GM23248 (cell line): ENCODE measurements at regions not wholly inside any gene's neighbourhood (a gene's known extent, or its start where the extent isn't known, plus 50 kb on each side); places are given as distances from the start of the nearest gene placed in this dataset.

Experiments used
- DNase-seq: peaks from one replicate; pipeline ENCODE4 v3.0.0-alpha.2; 2015
- H2AFZ ChIP-seq: fragments of 200-600 bp; sonication (generic); 2 replicates; pipeline ENCODE4 v1.6.1; 2016; ENCODE audit warnings: antibody characterized with exemption
- H3F3A ChIP-seq: fragments of 200-600 bp; sonication (generic); 2 replicates; pipeline ENCODE4 v1.6.1; 2016; ENCODE audit warnings: mild to moderate bottlenecking, antibody characterized with exemption, mixed run types; ENCODE audit not compliant: insufficient read depth
- H3K27ac ChIP-seq: fragments of 200-600 bp; sonication (generic); 2 replicates; pipeline ENCODE4 v1.5.1; 2016; ENCODE audit warnings: mild to moderate bottlenecking
- H3K27me3 ChIP-seq: fragments of 200-600 bp; sonication (generic); replicated peaks from 2 replicates; pipeline ENCODE4 v1.6.1; 2016; ENCODE audit warnings: mild to moderate bottlenecking; ENCODE audit not compliant: insufficient read depth
- H3K36me3 ChIP-seq: fragments of 200-600 bp; sonication (generic); 2 replicates; pipeline ENCODE4 v1.6.1; 2016; ENCODE audit warnings: low read depth, mild to moderate bottlenecking
- H3K4me1 ChIP-seq: fragments of 200-600 bp; sonication (generic); 2 replicates; pipeline ENCODE4 v1.6.1; 2016; ENCODE audit warnings: mild to moderate bottlenecking; ENCODE audit not compliant: insufficient read depth
- H3K4me2 ChIP-seq: fragments of 200-600 bp; sonication (generic); one replicate; pipeline ENCODE4 v1.6.1; 2016; ENCODE audit warnings: mild to moderate bottlenecking; ENCODE audit not compliant: unreplicated experiment
- H3K4me3 ChIP-seq: fragments of 200-600 bp; sonication (generic); 2 replicates; pipeline ENCODE4 v1.5.1; 2016; ENCODE audit warnings: mild to moderate bottlenecking
- H3K79me2 ChIP-seq: fragments of 200-600 bp; sonication (generic); 2 replicates; pipeline ENCODE4 v1.6.1; 2016; ENCODE audit warnings: mild to moderate bottlenecking; ENCODE audit not compliant: insufficient read depth
- H3K9ac ChIP-seq: fragments of 200-600 bp; sonication (generic); 2 replicates; pipeline ENCODE4 v1.6.1; 2016; ENCODE audit warnings: mild to moderate bottlenecking
- H3K9me2 ChIP-seq: fragments of 200-600 bp; sonication (generic); 2 replicates; pipeline ENCODE4 v1.6.1; 2016; ENCODE audit warnings: mixed run types, mild to moderate bottlenecking, moderate library complexity; ENCODE audit not compliant: insufficient read depth
- H3K9me3 ChIP-seq: fragments of 200-600 bp; sonication (generic); one replicate; pipeline ENCODE4 v1.6.1; 2017; ENCODE audit warnings: low read depth
- H4K20me1 ChIP-seq: fragments of 200-600 bp; sonication (generic); 2 replicates; pipeline ENCODE4 v1.6.0; 2016; ENCODE audit not compliant: insufficient read depth
- EZH2 ChIP-seq: fragments of 200-600 bp; sonication (generic); IDR thresholded peaks from 2 replicates; pipeline ENCODE4 v1.6.1; 2018; ENCODE audit warnings: antibody characterized with exemption, mild to moderate bottlenecking; ENCODE audit not compliant: insufficient read depth, poor library complexity, severe bottlenecking
- EZH2phosphoT487 ChIP-seq: fragments of 200-600 bp; sonication (generic); IDR thresholded peaks from 2 replicates; pipeline ENCODE4 v1.6.1; 2018; ENCODE audit warnings: antibody characterized with exemption, moderate library complexity, mild to moderate bottlenecking, low read depth; ENCODE audit not compliant: insufficient read depth
- WGBS, 2 experiments: methylation state at CpG; one replicate each; pipeline ENCODE4 v1.1.6; 2015 to 2017; ENCODE audit warnings: low lambda C conversion rate in 2 of 2, low coverage in 1 of 2; ENCODE audit errors: missing lambda C conversion rate in 2 of 2; 5-methylcytosine and 5-hydroxymethylcytosine counted together
- in situ Hi-C: fragments of 300-500 bp; cut with MboI; formaldehyde crosslinking; loops from 2 replicates; pipeline ENCODE4 v1.15.0; 2020

- Histone ChIP-seq H3K36me3 (no peaks in the 10 kb centered on the region), H3K27me3 (no peaks in the 10 kb centered on the region), H3F3A (no peaks in the 10 kb centered on the region), H3K9me3 (no peaks in the 10 kb centered on the region), H3K27ac (no peak overlapping the region), H3K9ac (no peak overlapping the region), H3K9me2 (no peaks in the 10 kb centered on the region), H2AFZ (no peak overlapping the region), H3K4me1 (no peaks in the 10 kb centered on the region), H3K4me2 (no peak overlapping the region), H3K4me3 (no peak overlapping the region), H3K79me2 (no peaks in the 10 kb centered on the region), H4K20me1 (no peaks in the 10 kb centered on the region)
- WGBS, 2 experiments: 5% methylated on average over 3 of the region's 3 CpGs
- DNase-seq: no peak
- in situ Hi-C loops: no loop called here
- no peak for TF ChIP-seq EZH2
- TF ChIP-seq EZH2phosphoT487: no peak
Measured at GRCh38 chr13:62908321-62908720, 1492.7 kb upstream of the PCDH20 start.

DNA sequence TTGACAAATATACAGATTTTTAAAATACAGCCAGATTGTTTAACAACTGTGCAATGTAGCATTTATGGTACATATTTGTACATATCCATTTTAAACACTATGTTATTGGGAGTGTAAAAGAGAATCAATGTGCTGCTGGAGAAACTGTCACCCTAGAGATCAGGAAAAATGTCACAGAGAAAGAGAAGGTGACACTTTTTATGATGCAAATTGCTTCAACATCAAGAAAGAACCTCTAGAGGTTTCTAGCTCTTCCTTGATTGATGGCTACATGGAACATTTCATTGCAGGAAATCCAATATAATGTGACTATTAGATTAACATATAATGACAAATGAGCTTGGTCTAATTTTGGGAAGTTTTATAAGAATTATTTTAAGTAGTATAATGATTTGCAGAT lies 1491.2 kb upstream of the PCDH20 start:
- H3K9me3 ChIP-seq: no peaks in the 10 kb centered on the region
- no peak overlapping the region for H3K4me3 ChIP-seq
- H3K27me3 ChIP-seq: no peaks in the 10 kb centered on the region
- H4K20me1 ChIP-seq: no peaks in the 10 kb centered on the region
- TF ChIP-seq EZH2 (no peak), EZH2phosphoT487 (no peak)
- H3K27ac ChIP-seq: no peak overlapping the region
- H3F3A ChIP-seq: no peaks in the 10 kb centered on the region
- no peak overlapping the region for H3K9ac ChIP-seq
- H3K4me2 ChIP-seq: no peak overlapping the region
- in situ Hi-C loops: no loop called here
- H3K4me1 ChIP-seq: no peaks in the 10 kb centered on the region
- H2AFZ ChIP-seq: no peak overlapping the region
- no peaks in the 10 kb centered on the region for H3K36me3 ChIP-seq
- H3K9me2 ChIP-seq: no peaks in the 10 kb centered on the region
- H3K79me2 ChIP-seq: no peaks in the 10 kb centered on the region
- no peak for DNase-seq

DNA sequence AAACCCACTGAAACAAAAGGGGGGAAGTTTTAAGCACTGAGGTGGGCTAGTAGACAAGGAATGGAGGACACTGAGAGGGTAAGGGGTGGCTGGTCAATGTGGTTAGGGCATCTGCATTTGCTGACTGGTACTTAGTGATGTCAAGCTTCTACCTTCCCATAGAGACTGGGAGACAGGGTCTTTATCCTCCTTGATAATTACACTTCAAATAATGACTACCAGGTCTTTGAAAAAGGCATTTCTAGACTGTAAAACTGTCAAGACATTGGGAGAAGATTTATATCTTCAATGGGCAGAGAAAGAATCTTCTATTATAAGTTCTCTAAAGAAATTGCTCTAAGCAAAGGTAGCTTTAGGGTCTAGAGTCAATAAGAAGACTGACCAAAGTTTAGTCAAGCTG lies 1490.8 kb upstream of the PCDH20 start:
- no peaks in the 10 kb centered on the region for H3K9me2 ChIP-seq
- no peaks in the 10 kb centered on the region for H3K36me3 ChIP-seq
- H3K4me3 ChIP-seq: no peak overlapping the region
- H3K79me2 ChIP-seq: no peaks in the 10 kb centered on the region
- no peaks in the 10 kb centered on the region for H4K20me1 ChIP-seq
- no peak for DNase-seq
- no peaks in the 10 kb centered on the region for H3K9me3 ChIP-seq
- no peaks in the 10 kb centered on the region for H3K27me3 ChIP-seq
- no peaks in the 10 kb centered on the region for H3K4me1 ChIP-seq
- in situ Hi-C loops: no loop called here
- H3K4me2 ChIP-seq: no peak overlapping the region
- no peak overlapping the region for H2AFZ ChIP-seq
- H3F3A ChIP-seq: no peaks in the 10 kb centered on the region
- no peak for TF ChIP-seq EZH2
- TF ChIP-seq EZH2phosphoT487: no peak
- no peak overlapping the region for H3K27ac ChIP-seq
- no peak overlapping the region for H3K9ac ChIP-seq

DNA sequence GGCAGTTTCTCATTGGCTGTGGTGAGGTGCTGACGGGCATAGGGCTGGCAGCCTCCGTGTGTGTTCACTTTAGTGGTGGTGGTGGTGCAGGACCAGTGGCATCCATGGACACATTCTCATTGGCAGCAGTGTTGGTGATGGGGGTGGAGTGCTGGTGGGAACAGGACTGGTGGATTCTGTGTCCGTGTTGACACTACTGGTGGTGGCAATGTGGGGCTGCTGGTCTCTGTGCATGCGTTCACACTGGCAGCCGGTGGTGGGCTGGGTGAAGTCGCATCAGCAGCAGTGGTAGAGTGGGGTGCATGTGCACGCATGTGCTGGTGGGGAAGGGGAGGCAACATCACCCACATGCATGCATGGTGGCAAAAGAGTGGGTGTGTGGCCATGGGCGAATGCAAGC lies 1471.4 kb upstream of the PCDH20 start:
- DNase-seq: no peak
- Histone ChIP-seq H3K4me2 (no peak overlapping the region), H4K20me1 (no peaks in the 10 kb centered on the region), H3K9me3 (no peaks in the 10 kb centered on the region), H3K4me1 (no peaks in the 10 kb centered on the region), H3K36me3 (no peaks in the 10 kb centered on the region), H3F3A (no peaks in the 10 kb centered on the region), H3K27me3 (no peaks in the 10 kb centered on the region), H3K9ac (no peak overlapping the region), H3K9me2 (no peaks in the 10 kb centered on the region), H3K27ac (no peak overlapping the region), H3K4me3 (no peak overlapping the region), H3K79me2 (no peaks in the 10 kb centered on the region), H2AFZ (no peak overlapping the region)
- 42 to 56% methylated on average over 8 of the region's 8 CpGs for WGBS, 2 experiments
- in situ Hi-C loops: no loop called here
- no peak for TF ChIP-seq EZH2phosphoT487

DNA sequence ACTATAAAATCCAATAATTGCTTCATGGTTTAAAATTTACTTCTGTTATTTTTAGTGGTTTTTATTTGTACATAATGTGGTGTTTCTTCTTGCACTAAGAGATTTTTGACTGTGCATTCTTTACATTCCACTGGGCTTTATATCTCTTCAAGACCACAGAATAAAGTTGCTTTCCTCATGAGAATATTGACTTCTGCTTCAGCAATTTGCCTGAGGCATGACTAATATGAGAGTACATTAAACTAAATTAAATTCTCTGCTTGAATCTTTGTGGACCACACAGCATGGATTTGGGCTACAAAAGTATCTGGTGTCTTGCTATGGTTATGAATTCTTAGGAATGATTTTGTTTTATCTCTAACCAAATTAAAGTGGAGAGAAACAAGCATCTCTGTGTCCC lies 1463.4 kb upstream of the PCDH20 start:
- Histone ChIP-seq H3F3A (no peaks in the 10 kb centered on the region), H3K27ac (no peak overlapping the region), H2AFZ (no peak overlapping the region), H3K9ac (no peak overlapping the region), H4K20me1 (no peaks in the 10 kb centered on the region), H3K4me2 (no peak overlapping the region), H3K27me3 (no peaks in the 10 kb centered on the region), H3K36me3 (no peaks in the 10 kb centered on the region), H3K9me3 (no peaks in the 10 kb centered on the region), H3K9me2 (no peaks in the 10 kb centered on the region), H3K4me1 (no peaks in the 10 kb centered on the region), H3K4me3 (no peak overlapping the region), H3K79me2 (no peaks in the 10 kb centered on the region)
- peak; percentile 44 for DNase-seq
- in situ Hi-C loops: no loop called here
- TF ChIP-seq EZH2phosphoT487 (no peak), EZH2 (no peak)
